DMS153 treated with DMSO at 0.1 percent for 48 hours (cell line): ENCODE measurements at regions not wholly inside any gene's neighbourhood (a gene's known extent, or its start where the extent isn't known, plus 50 kb on each side); places are given as distances from the start of the nearest gene placed in this dataset.

Experiments
- DNase-seq: peaks from one replicate; lab custom pipeline; 2025; ENCODE audit not compliant: unreplicated experiment; lab: John Stamatoyannopoulos, UW

- DNase-seq: no peak
Measured at GRCh38 chr12:28933176-28933575, 215.9 kb upstream of the FAR2 start.

GRCh38 chr12:28933864-28934527, 215.1 kb upstream of the FAR2 start:
- DNase-seq: no peak

DNA sequence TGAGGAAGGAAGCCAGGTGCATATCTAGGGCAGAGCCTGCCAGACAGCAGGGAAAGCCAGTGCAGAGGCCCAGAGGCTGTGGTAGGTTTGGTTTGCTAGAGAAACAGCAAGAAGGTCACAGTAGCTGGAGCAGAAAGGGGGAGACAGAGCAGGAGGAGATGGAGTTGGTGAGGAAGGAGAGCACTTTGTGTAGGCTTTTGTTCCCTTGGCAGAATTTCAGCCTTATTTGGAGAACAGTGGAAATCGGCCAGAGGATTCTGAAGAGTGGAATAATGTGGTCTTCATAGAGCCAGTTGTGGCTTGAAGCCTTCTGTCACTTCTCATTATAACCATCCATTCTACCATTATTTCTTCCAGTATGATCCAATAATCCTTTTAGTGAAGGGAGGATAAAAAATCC, 212.9 kb upstream of the FAR2 start:
- DNase-seq: no peak

- DNase-seq: no peak
Measured at GRCh38 chr12:28936711-28937110, 212.4 kb upstream of the FAR2 start.

GRCh38 chr12:28937196-28937595, 211.9 kb upstream of the FAR2 start:
- no peak for DNase-seq

GRCh38 chr12:28938056-28938455, 211.0 kb upstream of the FAR2 start:
- no peak for DNase-seq

- no peak for DNase-seq
Measured at GRCh38 chr12:28938581-28939235, 210.4 kb upstream of the FAR2 start.

DNA sequence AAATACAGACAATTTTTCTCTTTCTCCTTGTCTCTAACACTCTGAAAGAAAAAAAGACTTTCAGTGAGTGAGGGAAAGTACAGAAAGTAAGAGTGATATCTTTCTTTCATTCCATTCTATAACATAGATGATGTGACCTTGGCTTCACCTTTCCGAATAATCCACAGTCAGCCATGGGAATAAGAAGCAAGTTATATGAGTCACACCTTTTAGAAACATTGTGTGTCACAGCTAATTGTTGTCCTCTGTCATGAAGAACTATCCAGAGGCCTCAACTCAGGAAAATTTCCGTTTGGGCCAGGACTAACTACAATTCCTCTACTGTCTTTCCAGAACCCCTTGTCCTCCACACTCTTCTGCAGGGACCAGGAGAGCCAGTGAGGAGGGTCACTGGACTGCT, 209.7 kb upstream of the FAR2 start:
- DNase-seq: no peak

GRCh38 chr12:28941248-28941647, 207.8 kb upstream of the FAR2 start:
- DNase-seq: no peak

- DNase-seq: no peak
Measured at GRCh38 chr12:28946361-28946760, 202.7 kb upstream of the FAR2 start.

- DNase-seq: no peak
Measured at GRCh38 chr12:28948685-28949084, 200.4 kb upstream of the FAR2 start.

- no peak for DNase-seq
Measured at GRCh38 chr12:28949184-28949583, 199.9 kb upstream of the FAR2 start.

DNA sequence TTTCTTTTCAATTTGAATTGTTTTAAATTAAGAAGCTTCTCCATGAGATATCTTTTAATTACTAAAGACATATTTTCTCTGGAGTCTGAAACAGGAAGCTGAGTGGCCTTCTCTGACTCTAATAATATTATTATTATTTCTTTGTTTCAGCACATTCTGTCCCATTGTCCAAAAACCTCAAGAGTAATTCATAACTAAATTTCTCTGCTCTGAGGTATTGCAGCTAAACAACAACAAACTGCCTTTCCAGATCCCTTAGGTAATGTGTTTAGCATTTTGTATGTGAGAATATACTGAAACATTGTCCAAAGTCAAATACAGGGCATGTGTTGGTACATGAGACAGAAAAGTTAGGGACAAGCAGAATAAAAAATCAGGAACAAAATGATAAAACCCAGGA, 199.0 kb upstream of the FAR2 start:
- DNase-seq: no peak

- no peak for DNase-seq
Measured at GRCh38 chr12:28951935-28952334, 197.1 kb upstream of the FAR2 start.

DNA sequence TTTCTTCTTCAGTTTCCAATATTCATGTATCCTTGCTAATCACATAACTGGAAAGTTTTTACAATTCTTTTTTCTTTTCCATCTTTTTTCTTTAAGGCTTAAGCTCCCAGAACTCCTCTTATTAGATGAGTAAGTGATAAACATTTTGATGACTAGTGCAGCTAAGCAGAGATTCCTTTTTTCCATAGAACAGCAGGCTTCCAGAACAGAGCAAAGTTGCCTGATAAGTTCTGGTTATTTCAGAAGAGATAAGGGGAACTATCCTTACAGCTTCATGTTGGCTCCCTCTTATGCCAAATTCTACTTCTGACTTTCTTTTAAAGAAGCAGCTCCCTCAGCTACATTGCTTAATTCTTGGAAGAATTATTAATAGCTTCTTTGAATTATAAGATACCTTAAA, 194.7 kb upstream of the FAR2 start:
- no peak for DNase-seq

GRCh38 chr12:28955491-28955890, 193.6 kb upstream of the FAR2 start:
- DNase-seq: no peak

- DNase-seq: no peak
Measured at GRCh38 chr12:28955931-28956330, 193.1 kb upstream of the FAR2 start.

- DNase-seq: no peak
Measured at GRCh38 chr12:28958553-28959195, 190.4 kb upstream of the FAR2 start.

GRCh38 chr12:28961948-28962384, 187.1 kb upstream of the FAR2 start:
- no peak for DNase-seq

GRCh38 chr12:28963554-28963953, 185.5 kb upstream of the FAR2 start:
- no peak for DNase-seq

GRCh38 chr12:28966046-28966780, 182.9 kb upstream of the FAR2 start:
- DNase-seq: no peak

DNA sequence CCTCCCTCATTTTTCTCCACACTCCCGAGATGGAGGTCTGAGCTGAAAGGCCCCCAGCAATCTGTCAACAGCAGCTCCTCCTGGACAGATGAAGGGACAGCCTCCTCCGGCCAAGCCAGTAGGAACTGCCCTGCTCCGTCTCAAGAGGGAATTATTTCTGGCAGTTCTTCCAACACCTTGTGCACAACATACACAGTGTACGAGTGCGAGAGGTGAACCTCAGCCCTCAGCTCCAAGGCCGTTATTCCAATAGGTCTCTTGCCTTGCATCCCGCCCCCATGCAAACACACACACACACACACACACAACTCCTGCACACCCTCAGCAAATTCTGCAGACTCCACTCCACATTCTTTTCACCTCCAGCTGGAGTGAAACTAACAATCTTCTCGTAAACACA, 181.7 kb upstream of the FAR2 start:
- no peak for DNase-seq
